ENCODE measurements at regions not wholly inside any gene's neighbourhood (a gene's known extent, or its start where the extent isn't known, plus 50 kb on each side); places are given as distances from the start of the nearest gene placed in this dataset.

GRCh38 chr9:81318571-81318970, 370.8 kb downstream of the TLE1 start:
- TF ChIP-seq ELF4 (CRISPR knock-in tag; IDR thresholded peaks at IDR 0.05) (no peak), ZNF274 (IDR thresholded peaks at IDR 0.05; ENCODE audit: borderline replicate concordance, low read depth, low read length) (no peak), XRCC4 (IDR thresholded peaks at IDR 0.05; ENCODE audit: extremely low read depth, insufficient read depth, insufficient read length) (no peak), PPARD (CRISPR knock-in tag; IDR thresholded peaks at IDR 0.05) (no peak), FOXM1 (IDR thresholded peaks at IDR 0.05; ENCODE audit: low read depth) (no peak), FOXM1 (CRISPR knock-in tag; IDR thresholded peaks at IDR 0.05; ENCODE audit: low read depth) (no peak), COPS2 (conservative IDR thresholded peaks at IDR 0.05) (no peak), KAT8 (IDR thresholded peaks at IDR 0.05; ENCODE audit: low read depth) (no peak)
- TF ChIP-seq, protein P1, sequence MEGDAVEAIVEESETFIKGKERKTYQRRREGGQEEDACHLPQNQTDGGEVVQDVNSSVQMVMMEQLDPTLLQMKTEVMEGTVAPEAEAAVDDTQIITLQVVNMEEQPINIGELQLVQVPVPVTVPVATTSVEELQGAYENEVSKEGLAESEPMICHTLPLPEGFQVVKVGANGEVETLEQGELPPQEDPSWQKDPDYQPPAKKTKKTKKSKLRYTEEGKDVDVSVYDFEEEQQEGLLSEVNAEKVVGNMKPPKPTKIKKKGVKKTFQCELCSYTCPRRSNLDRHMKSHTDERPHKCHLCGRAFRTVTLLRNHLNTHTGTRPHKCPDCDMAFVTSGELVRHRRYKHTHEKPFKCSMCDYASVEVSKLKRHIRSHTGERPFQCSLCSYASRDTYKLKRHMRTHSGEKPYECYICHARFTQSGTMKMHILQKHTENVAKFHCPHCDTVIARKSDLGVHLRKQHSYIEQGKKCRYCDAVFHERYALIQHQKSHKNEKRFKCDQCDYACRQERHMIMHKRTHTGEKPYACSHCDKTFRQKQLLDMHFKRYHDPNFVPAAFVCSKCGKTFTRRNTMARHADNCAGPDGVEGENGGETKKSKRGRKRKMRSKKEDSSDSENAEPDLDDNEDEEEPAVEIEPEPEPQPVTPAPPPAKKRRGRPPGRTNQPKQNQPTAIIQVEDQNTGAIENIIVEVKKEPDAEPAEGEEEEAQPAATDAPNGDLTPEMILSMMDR (IDR thresholded peaks at IDR 0.05 in 2 of 3, conservative IDR thresholded peaks at IDR 0.05 in 1 of 3; ENCODE audit: insufficient read depth in 2 of 3, low read depth in 1 of 3, low read length in 3 of 3), result no peak
